Erythroblast (primary cell): ENCODE measurements at regions not wholly inside any gene's neighbourhood (a gene's known extent, or its start where the extent isn't known, plus 50 kb on each side); places are given as distances from the start of the nearest gene placed in this dataset.

Experiments
- GATA1 ChIP-seq: IDR thresholded peaks from 2 replicates; pipeline ENCODE4 v1.6.1; 2011; ENCODE audit warnings: low read depth, mild to moderate bottlenecking, control low read depth, low read length, moderate library complexity
- POLR2A ChIP-seq: IDR thresholded peaks from 2 replicates; pipeline ENCODE4 v1.6.1; 2011; ENCODE audit warnings: mild to moderate bottlenecking, low read length

- no peak for TF ChIP-seq POLR2A
- TF ChIP-seq GATA1, result no peak
Measured at GRCh38 chr2:176879426-176879995, 333.1 kb upstream of the HNRNPA3 start.
